SK-N-SH treated with all-trans-retinoic acid at 6 μM for 48 hours (cell line): ENCODE measurements at regions not wholly inside any gene's neighbourhood (a gene's known extent, or its start where the extent isn't known, plus 50 kb on each side); places are given as distances from the start of the nearest gene placed in this dataset.

Experiments used
- ATAC-seq: fragments of 200-7000 bp; cut with Tn5 transposase; 3 replicates; pipeline ENCODE4 v1.9.1; 2020; ENCODE audit warnings: mild to moderate bottlenecking, moderate library complexity
- ARNTL ChIP-seq: fragments of 450-650 bp; formaldehyde crosslinking; IDR thresholded peaks from 2 replicates; pipeline ENCODE4 v1.5.0; 2020; ENCODE audit warnings: low read depth, mild to moderate bottlenecking, moderate library complexity, borderline replicate concordance
- BACH2 ChIP-seq: fragments of 250-450 bp; sonication (Bioruptor Pico); IDR thresholded peaks from 2 replicates; pipeline ENCODE4 v1.9.0; 2021; ENCODE audit warnings: mild to moderate bottlenecking, borderline replicate concordance
- CSDC2 ChIP-seq: fragments of 250-450 bp; sonication (Bioruptor Pico); IDR thresholded peaks from 2 replicates; pipeline ENCODE4 v1.5.0; 2020; ENCODE audit warnings: mild to moderate bottlenecking, moderate library complexity
- ESRRG ChIP-seq: fragments of 250-450 bp; sonication (Bioruptor Pico); IDR thresholded peaks from 2 replicates; pipeline ENCODE4 v1.6.1; 2021; ENCODE audit warnings: mild to moderate bottlenecking
- GLIS3 ChIP-seq: fragments of 250-450 bp; sonication (Bioruptor Pico); IDR thresholded peaks from 2 replicates; pipeline ENCODE4 v1.5.0; 2020; ENCODE audit warnings: mild to moderate bottlenecking, moderate library complexity
- ISL1 ChIP-seq: fragments of 250-450 bp; sonication (Bioruptor Pico); IDR thresholded peaks from 2 replicates; pipeline ENCODE4 v2.1.2; 2022; ENCODE audit warnings: mild to moderate bottlenecking, moderate library complexity
- OSR1 ChIP-seq: fragments of 250-450 bp; sonication (Bioruptor Pico); IDR thresholded peaks from 2 replicates; pipeline ENCODE4 v1.8.0; 2022; ENCODE audit warnings: moderate library complexity, mild to moderate bottlenecking, inconsistent platforms
- PPARA ChIP-seq: fragments of 250-450 bp; sonication (Bioruptor Pico); IDR thresholded peaks from 2 replicates; pipeline ENCODE4 v1.5.0; 2020; ENCODE audit warnings: mild to moderate bottlenecking, borderline replicate concordance
- RARB ChIP-seq: fragments of 250-450 bp; sonication (Bioruptor Pico); IDR thresholded peaks from 2 replicates; pipeline ENCODE4 v1.8.0; 2021; ENCODE audit warnings: mild to moderate bottlenecking, moderate library complexity
- SNAI2 ChIP-seq: fragments of 250-450 bp; sonication (Bioruptor Pico); IDR thresholded peaks from 2 replicates; pipeline ENCODE4 v1.5.0; 2020; ENCODE audit warnings: mild to moderate bottlenecking, moderate library complexity
- TCF4 ChIP-seq: fragments of 250-450 bp; sonication (Bioruptor Pico); IDR thresholded peaks from 2 replicates; pipeline ENCODE4 v1.8.0; 2021; ENCODE audit warnings: mild to moderate bottlenecking, moderate library complexity, borderline replicate concordance
- TOX ChIP-seq: fragments of 250-450 bp; sonication (Bioruptor Pico); IDR thresholded peaks from 2 replicates; pipeline ENCODE4 v1.8.0; 2021; ENCODE audit warnings: mild to moderate bottlenecking, moderate library complexity, borderline replicate concordance
- ZC3H10 ChIP-seq: fragments of 250-450 bp; sonication (Bioruptor Pico); IDR thresholded peaks from 2 replicates; pipeline ENCODE4 v1.5.1; 2021; ENCODE audit warnings: mild to moderate bottlenecking, moderate library complexity
- ZFP3 ChIP-seq: fragments of 250-450 bp; sonication (Bioruptor Pico); IDR thresholded peaks from 2 replicates; pipeline ENCODE4 v1.5.0; 2020; ENCODE audit warnings: mild to moderate bottlenecking, moderate library complexity
- ZFP30 ChIP-seq: fragments of 450-650 bp; formaldehyde crosslinking; IDR thresholded peaks from 2 replicates; pipeline ENCODE4 v1.5.0; 2022; ENCODE audit warnings: mild to moderate bottlenecking, moderate library complexity
- ZNF565 ChIP-seq: fragments of 450-650 bp; formaldehyde crosslinking; conservative IDR thresholded peaks from 2 replicates; pipeline ENCODE4 v1.5.0; 2020; ENCODE audit warnings: low read depth, mild to moderate bottlenecking, moderate library complexity
- ZNF70 ChIP-seq: fragments of 450-650 bp; formaldehyde crosslinking; IDR thresholded peaks from 2 replicates; pipeline ENCODE4 v1.5.0; 2020; ENCODE audit warnings: mild to moderate bottlenecking, moderate library complexity
- ZNF8 ChIP-seq: fragments of 450-650 bp; formaldehyde crosslinking; IDR thresholded peaks from 2 replicates; pipeline ENCODE4 v1.5.0; 2020; ENCODE audit warnings: mild to moderate bottlenecking, moderate library complexity
- TF ChIP-seq, protein P1 (sequence below): fragments of 250-450 bp; sonication (Bioruptor Pico); IDR thresholded peaks from 2 replicates; pipeline ENCODE4 v1.5.1; 2021; ENCODE audit warnings: mild to moderate bottlenecking, moderate library complexity
- TF ChIP-seq, protein P2 (sequence below): fragments of 250-450 bp; sonication (Bioruptor Pico); IDR thresholded peaks from 2 replicates; pipeline ENCODE4 v1.8.0; 2021; ENCODE audit warnings: low read depth, mild to moderate bottlenecking, moderate library complexity, borderline replicate concordance
- TF ChIP-seq, protein P3 (sequence below): fragments of 250-450 bp; sonication (Bioruptor Pico); IDR thresholded peaks from 2 replicates; pipeline ENCODE4 v1.8.0; 2020; ENCODE audit warnings: mild to moderate bottlenecking, moderate library complexity, borderline replicate concordance
- TF ChIP-seq, protein P4 (sequence below): fragments of 250-450 bp; sonication (Bioruptor Pico); IDR thresholded peaks from 2 replicates; pipeline ENCODE4 v1.5.1; 2020; ENCODE audit warnings: low read depth, mild to moderate bottlenecking, moderate library complexity

DNA sequence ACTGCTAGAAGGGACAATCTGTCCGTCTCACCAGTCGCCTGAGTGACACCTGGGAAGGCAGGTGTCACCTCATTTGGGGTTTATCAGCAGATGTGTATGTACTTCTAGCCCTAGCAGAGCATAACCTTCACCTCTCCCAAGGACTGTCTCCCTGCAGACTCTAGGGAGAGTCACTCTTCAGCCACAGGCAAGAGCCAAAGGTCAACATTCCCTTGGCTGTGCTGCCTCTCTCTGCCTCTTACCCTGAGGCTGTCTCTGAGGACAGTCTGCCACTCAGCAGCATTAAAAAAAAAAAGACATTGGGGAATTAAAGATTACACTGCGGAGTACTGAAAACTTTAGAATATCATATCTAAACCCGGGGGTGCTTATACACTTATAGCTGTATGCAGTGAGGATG, 377.7 kb upstream of the FZD8 start (continued):
- TF ChIP-seq, protein P1, sequence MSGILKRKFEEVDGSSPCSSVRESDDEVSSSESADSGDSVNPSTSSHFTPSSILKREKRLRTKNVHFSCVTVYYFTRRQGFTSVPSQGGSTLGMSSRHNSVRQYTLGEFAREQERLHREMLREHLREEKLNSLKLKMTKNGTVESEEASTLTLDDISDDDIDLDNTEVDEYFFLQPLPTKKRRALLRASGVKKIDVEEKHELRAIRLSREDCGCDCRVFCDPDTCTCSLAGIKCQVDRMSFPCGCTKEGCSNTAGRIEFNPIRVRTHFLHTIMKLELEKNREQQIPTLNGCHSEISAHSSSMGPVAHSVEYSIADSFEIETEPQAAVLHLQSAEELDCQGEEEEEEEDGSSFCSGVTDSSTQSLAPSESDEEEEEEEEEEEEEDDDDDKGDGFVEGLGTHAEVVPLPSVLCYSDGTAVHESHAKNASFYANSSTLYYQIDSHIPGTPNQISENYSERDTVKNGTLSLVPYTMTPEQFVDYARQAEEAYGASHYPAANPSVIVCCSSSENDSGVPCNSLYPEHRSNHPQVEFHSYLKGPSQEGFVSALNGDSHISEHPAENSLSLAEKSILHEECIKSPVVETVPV (CRISPR knock-in tag), result no peak
- TF ChIP-seq OSR1 (CRISPR knock-in tag) (no peak), CSDC2 (CRISPR knock-in tag) (no peak), ZFP3 (no peak), ISL1 (CRISPR knock-in tag) (no peak)

DNA sequence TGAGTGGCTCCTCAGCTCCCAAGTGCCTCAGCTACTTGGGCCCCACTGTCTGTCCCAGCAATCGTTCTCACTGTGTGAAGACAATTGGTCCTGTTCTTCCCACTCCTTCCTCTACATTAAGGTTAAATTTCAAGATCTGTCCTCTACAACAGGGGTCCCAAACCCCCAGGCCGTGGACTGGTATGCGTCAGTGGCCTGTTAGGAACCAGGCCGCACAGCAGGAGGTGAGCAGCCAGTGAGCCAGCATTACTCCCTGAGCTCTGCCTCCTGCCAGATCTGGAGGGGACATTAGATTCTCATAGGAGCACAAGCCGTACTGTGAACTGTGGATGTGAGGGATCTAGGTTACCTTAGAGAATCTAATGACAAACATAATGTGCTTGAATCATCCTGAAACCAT, 376.9 kb upstream of the FZD8 start:
- TF ChIP-seq, protein P2, sequence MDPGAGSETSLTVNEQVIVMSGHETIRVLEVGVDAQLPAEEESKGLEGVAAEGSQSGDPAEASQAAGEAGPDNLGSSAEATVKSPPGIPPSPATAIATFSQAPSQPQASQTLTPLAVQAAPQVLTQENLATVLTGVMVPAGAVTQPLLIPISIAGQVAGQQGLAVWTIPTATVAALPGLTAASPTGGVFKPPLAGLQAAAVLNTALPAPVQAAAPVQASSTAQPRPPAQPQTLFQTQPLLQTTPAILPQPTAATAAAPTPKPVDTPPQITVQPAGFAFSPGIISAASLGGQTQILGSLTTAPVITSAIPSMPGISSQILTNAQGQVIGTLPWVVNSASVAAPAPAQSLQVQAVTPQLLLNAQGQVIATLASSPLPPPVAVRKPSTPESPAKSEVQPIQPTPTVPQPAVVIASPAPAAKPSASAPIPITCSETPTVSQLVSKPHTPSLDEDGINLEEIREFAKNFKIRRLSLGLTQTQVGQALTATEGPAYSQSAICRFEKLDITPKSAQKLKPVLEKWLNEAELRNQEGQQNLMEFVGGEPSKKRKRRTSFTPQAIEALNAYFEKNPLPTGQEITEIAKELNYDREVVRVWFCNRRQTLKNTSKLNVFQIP, result no peak
- TF ChIP-seq, protein P3, sequence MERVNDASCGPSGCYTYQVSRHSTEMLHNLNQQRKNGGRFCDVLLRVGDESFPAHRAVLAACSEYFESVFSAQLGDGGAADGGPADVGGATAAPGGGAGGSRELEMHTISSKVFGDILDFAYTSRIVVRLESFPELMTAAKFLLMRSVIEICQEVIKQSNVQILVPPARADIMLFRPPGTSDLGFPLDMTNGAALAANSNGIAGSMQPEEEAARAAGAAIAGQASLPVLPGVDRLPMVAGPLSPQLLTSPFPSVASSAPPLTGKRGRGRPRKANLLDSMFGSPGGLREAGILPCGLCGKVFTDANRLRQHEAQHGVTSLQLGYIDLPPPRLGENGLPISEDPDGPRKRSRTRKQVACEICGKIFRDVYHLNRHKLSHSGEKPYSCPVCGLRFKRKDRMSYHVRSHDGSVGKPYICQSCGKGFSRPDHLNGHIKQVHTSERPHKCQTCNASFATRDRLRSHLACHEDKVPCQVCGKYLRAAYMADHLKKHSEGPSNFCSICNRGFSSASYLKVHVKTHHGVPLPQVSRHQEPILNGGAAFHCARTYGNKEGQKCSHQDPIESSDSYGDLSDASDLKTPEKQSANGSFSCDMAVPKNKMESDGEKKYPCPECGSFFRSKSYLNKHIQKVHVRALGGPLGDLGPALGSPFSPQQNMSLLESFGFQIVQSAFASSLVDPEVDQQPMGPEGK (CRISPR knock-in tag), result no peak
- TF ChIP-seq PPARA (CRISPR knock-in tag), result no peak
- TF ChIP-seq ZNF8 (CRISPR knock-in tag), result no peak
- TF ChIP-seq ZNF565 (CRISPR knock-in tag), result no peak
- TF ChIP-seq, protein P1 (CRISPR knock-in tag), result no peak
- TF ChIP-seq ZFP3, result no peak
- TF ChIP-seq ZFP30 (CRISPR knock-in tag), result no peak
- TF ChIP-seq, protein P4, sequence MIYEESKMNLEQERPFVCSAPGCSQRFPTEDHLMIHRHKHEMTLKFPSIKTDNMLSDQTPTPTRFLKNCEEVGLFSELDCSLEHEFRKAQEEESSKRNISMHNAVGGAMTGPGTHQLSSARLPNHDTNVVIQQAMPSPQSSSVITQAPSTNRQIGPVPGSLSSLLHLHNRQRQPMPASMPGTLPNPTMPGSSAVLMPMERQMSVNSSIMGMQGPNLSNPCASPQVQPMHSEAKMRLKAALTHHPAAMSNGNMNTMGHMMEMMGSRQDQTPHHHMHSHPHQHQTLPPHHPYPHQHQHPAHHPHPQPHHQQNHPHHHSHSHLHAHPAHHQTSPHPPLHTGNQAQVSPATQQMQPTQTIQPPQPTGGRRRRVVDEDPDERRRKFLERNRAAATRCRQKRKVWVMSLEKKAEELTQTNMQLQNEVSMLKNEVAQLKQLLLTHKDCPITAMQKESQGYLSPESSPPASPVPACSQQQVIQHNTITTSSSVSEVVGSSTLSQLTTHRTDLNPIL (CRISPR knock-in tag), result no peak
- no peak for TF ChIP-seq ZC3H10
- no peak for TF ChIP-seq RARB
- no peak for ATAC-seq

DNA sequence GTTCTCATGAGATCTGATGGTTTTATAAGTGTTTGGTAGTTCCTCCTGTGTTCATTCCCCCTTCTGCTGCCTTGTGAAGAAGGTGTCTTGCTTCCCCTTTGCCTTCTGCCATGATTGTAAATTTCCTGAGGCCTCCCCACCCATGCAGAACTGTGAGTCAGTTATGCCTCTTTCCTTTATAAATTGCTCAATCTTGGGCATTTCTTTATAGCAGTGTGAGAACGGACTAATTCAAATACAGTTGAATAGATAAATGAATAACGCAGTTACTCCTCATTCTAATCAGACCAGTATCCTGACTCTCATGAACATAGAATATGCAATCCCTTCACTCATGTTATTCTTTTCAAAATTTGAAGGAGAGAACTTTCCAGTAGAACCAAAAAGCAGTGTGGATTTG, 375.0 kb upstream of the FZD8 start:
- TF ChIP-seq ZC3H10 (no peak), SNAI2 (CRISPR knock-in tag) (no peak), ZNF70 (no peak)
- TF ChIP-seq, protein P3 (CRISPR knock-in tag), result no peak
- no peak for ATAC-seq

DNA sequence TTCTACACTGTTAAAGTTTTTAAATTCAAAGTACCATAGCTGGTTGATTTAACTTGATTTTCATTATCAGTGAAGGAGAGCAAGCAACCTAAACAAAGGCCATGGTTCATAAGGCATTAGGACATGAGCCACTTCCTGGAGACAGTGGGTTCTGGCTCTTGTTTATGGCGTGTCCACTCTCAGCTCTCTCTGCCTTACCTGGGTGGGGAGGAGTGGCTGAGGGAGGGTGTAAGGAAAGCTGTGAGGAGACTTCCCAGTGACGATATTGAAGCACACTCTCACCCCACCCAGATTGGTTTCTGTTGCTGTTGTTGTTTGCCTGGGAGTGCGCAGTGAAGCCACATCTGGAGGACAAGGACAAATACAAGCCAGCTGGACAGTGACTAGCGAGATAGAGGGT, 365.3 kb upstream of the FZD8 start:
- no peak for TF ChIP-seq TCF4
- TF ChIP-seq, protein P1 (CRISPR knock-in tag), result no peak
- TF ChIP-seq ZFP30 (CRISPR knock-in tag), result no peak
- TF ChIP-seq TOX, result no peak
- TF ChIP-seq PPARA (CRISPR knock-in tag), result no peak
- no peak for TF ChIP-seq ARNTL (CRISPR knock-in tag)
- no peak for TF ChIP-seq ZNF565 (CRISPR knock-in tag)
- TF ChIP-seq ESRRG (CRISPR knock-in tag), result no peak
- TF ChIP-seq OSR1 (CRISPR knock-in tag), result no peak
- no peak for TF ChIP-seq GLIS3 (CRISPR knock-in tag)
- no peak for TF ChIP-seq SNAI2 (CRISPR knock-in tag)
- TF ChIP-seq, protein P4 (CRISPR knock-in tag), result no peak
- no peak for TF ChIP-seq ZC3H10
- no peak for TF ChIP-seq RARB
- no peak for TF ChIP-seq BACH2 (CRISPR knock-in tag)
- no peak for TF ChIP-seq ISL1 (CRISPR knock-in tag)
- TF ChIP-seq ZNF70, result no peak
- no peak for ATAC-seq
